Psoas muscle (tissue), 7 donors: ENCODE measurements at regions not wholly inside any gene's neighbourhood (a gene's known extent, or its start where the extent isn't known, plus 50 kb on each side); places are given as distances from the start of the nearest gene placed in this dataset.

ENCODE experiments used
- ATAC-seq, 4 donors: fragments of 200-7000 bp; cut with Tn5 transposase; one replicate each; pipeline ENCODE4 v1.9.1; 2020; ENCODE audit warnings: moderate library complexity in 3 of 4, mild to moderate bottlenecking in 2 of 4
- DNase-seq, 2 donors: peaks; one replicate each; pipeline ENCODE4 v3.0.0-alpha.2; 2020
- H3K27ac ChIP-seq: fragments of 200-600 bp; one replicate; pipeline ENCODE4 v1.8.0; 2022
- H3K27me3 ChIP-seq, 3 donors: fragments of 200-600 bp in 1 of 3; one replicate each; pipeline versions ENCODE4 v1.6.1 to v1.8.0; 2013 to 2022; ENCODE audit warnings: low read length in 2 of 3, mild to moderate bottlenecking in 2 of 3, moderate library complexity in 1 of 3; ENCODE audit not compliant: insufficient read depth in 3 of 3
- H3K36me3 ChIP-seq, 2 donors: fragments of 200-600 bp in 1 of 2; one replicate each; pipeline versions ENCODE4 v1.6.1 to v1.8.0; 2013 to 2022; ENCODE audit warnings: low read depth in 1 of 2, mild to moderate bottlenecking in 1 of 2, moderate library complexity in 1 of 2; ENCODE audit not compliant: insufficient read depth in 1 of 2
- H3K4me1 ChIP-seq: fragments of 200-600 bp; one replicate; pipeline ENCODE4 v1.8.0; 2022
- H3K4me3 ChIP-seq: fragments of 200-600 bp; one replicate; pipeline ENCODE4 v1.8.0; 2022; ENCODE audit warnings: mild to moderate bottlenecking
- H3K9me3 ChIP-seq: fragments of 200-600 bp; one replicate; pipeline ENCODE4 v1.8.0; 2022
- WGBS, 3 donors: extraction: QIAGEN DNeasy Blood & Tissue Kit; methylation state at CpG; one replicate each; pipeline versions ENCODE4 v1.1.6 to v1.1.7; 2013; 5-methylcytosine and 5-hydroxymethylcytosine counted together
- intact Hi-C, 2 donors: fragments of 100-400 bp; cut with DNase I; formaldehyde crosslinking; loops; one replicate each; pipeline versions ENCODE4 v1.11.0 to v1.14.2; 2022
- TF ChIP-seq, protein P1 (sequence below): fragments of 200-600 bp; IDR thresholded peaks from one replicate; pipeline ENCODE4 v1.8.0; 2022; ENCODE audit warnings: antibody characterized with exemption
- donor health status: healthy with polysubstance abuse.
- donor health status: DM: no; HTN: no; CAD: no; lungs with moderate emphysema.
- donor health status: Bipolar disorder and iron deficiency.
- donor health status: healthy.
- donor health status: DM: yes; HTN: yes; CAD: no.
- donor health status: DM: no; HTN: no; CAD: no.
- donor health status: DM: yes; HTN: yes; CAD: no.

DNA sequence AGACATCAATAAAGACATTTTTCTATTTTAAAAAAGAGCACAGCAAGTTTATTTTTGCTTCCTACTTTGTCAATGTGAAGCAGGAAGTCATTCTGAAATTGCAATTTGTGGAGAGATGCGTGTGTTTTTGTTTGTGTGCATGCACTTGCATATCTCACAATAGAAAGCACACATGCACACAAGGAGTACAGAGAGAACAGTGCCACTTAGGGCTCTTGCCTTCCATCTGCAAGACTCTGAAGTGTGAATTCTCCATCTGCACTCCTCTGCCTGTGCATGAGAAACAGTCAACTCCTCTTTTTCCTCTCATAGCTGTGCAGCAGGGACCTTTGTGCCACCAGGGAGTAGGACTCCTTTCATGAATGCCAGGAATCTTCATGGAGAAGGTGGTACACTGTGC is 316.3 kb upstream of the CNR1 start:
- intact Hi-C loops = no loop called here
- TF ChIP-seq, protein P1, sequence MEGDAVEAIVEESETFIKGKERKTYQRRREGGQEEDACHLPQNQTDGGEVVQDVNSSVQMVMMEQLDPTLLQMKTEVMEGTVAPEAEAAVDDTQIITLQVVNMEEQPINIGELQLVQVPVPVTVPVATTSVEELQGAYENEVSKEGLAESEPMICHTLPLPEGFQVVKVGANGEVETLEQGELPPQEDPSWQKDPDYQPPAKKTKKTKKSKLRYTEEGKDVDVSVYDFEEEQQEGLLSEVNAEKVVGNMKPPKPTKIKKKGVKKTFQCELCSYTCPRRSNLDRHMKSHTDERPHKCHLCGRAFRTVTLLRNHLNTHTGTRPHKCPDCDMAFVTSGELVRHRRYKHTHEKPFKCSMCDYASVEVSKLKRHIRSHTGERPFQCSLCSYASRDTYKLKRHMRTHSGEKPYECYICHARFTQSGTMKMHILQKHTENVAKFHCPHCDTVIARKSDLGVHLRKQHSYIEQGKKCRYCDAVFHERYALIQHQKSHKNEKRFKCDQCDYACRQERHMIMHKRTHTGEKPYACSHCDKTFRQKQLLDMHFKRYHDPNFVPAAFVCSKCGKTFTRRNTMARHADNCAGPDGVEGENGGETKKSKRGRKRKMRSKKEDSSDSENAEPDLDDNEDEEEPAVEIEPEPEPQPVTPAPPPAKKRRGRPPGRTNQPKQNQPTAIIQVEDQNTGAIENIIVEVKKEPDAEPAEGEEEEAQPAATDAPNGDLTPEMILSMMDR = no peak
- peaks cover 2% of the 10 kb centered on the region for H3K9me3 ChIP-seq
- no peak overlapping the region for H3K4me3 ChIP-seq
- WGBS, 3 donors = 64 to 71% (median 65%) methylated on average over 1 of the region's 1 CpG
- ATAC-seq (no peak), DNase-seq (no peak)
- H3K27me3 ChIP-seq = no peaks in the 10 kb centered on the region
- H3K36me3 ChIP-seq = no peaks in the 10 kb centered on the region
- no peak overlapping the region for H3K27ac ChIP-seq
- H3K4me1 ChIP-seq = no peaks in the 10 kb centered on the region

DNA sequence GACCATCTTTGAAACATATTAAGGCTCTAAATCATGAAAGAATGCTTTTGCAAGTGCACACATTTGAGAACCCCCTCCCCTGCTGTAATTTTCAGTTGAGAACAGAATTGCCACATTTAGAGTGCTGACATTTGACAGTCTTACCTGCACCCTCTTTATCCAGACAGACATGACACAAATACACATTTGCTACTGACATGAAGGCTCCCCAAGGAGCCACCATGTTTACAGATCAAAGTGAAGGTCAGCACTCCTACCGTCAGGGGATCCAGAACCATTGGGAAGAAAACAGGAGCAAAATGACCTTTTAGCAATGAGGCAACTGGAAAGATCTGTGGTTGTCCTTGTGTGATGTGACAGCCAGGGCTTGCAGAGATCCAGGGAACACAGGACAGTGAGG is 315.4 kb upstream of the CNR1 start:
- Histone ChIP-seq H3K4me3 (no peak overlapping the region), H3K9me3 (no peaks in the 10 kb centered on the region), H3K4me1 (no peaks in the 10 kb centered on the region), H3K27me3 (no peaks in the 10 kb centered on the region), H3K27ac (no peak overlapping the region), H3K36me3 (no peaks in the 10 kb centered on the region)
- intact Hi-C loops = no loop called here
- TF ChIP-seq, protein P1 = no peak
- DNase-seq (no peak), ATAC-seq (no peak)
- 52 to 59% (median 54%) methylated on average over 1 of the region's 1 CpG for WGBS, 3 donors

DNA sequence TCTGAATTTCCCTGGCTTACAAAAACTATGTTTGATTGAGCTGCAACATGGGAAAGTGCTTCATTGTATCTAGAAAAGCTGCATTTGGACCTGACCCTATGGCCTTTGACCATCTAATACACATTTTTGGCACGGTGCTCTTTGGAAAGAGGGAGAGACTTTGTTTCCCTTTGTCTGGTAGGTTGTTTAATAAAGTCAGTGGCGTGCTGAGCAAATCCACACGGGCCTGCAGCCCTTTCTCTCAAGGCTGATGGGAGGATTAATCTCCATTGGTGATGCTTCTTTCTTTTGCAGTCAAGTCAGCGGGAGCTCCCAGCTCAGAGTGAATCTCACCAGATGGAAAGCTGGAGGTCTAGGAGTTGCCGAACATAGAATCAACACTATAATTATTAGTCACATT is 314.7 kb upstream of the CNR1 start:
- Histone ChIP-seq H3K9me3 (no peaks in the 10 kb centered on the region), H3K4me3 (no peak overlapping the region), H3K36me3 (no peaks in the 10 kb centered on the region), H3K27me3 (no peaks in the 10 kb centered on the region), H3K4me1 (no peaks in the 10 kb centered on the region), H3K27ac (no peak overlapping the region)
- intact Hi-C loops = no loop called here
- WGBS, 3 donors = 70 to 82% (median 76%) methylated on average over 5 of the region's 5 CpGs
- ATAC-seq = no peak
- DNase-seq = no peak
- TF ChIP-seq, protein P1 = no peak

DNA sequence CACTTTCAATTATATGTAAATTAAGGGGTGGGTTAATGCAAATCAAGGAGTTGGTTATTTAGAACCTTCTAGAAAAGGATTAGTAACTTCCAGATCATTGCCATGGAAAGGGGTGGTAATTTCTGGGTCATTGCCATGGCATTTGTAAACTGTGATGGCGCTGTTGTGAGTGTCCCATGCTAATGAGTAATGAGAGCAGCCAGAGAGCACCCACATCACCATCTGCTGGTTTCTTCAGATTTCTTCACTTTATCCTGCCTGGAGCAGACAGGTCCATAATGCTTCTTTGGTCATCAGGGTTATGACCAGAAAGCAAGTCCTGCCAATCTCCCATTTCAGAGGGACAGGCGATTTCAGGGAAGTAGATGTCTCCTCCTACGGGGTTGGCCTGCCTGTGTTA is 311.3 kb upstream of the CNR1 start:
- Histone ChIP-seq H3K4me3 (no peak overlapping the region), H3K27ac (no peak overlapping the region), H3K4me1 (no peaks in the 10 kb centered on the region), H3K27me3 (no peaks in the 10 kb centered on the region), H3K36me3 (no peaks in the 10 kb centered on the region), H3K9me3 (no peaks in the 10 kb centered on the region)
- WGBS, 3 donors = 64 to 79% (median 67%) methylated on average over 3 of the region's 3 CpGs
- no peak for DNase-seq
- no peak for ATAC-seq
- TF ChIP-seq, protein P1 = no peak
- intact Hi-C loops = no loop called here

DNA sequence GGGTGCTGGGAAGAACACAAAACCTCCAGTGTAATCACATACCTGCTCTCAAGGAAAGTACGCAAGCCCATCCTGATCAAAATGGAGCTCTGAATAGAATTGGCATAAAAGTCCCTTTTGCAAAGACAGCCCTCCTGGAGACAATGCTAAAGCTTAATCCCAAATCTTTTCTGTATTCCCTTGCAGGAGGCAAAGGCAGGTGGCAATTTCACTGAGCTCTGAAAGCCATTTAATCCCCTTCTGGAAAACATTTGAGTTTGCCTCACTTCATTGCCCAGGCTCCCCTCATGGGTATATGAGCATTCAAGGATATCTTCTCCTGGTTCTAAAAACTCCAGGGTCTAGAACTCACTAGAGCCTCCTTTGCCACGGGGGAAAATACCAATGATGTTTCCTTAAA is 310.2 kb upstream of the CNR1 start:
- TF ChIP-seq, protein P1 = no peak
- DNase-seq (no peak), ATAC-seq (no peak)
- H3K27ac ChIP-seq = no peak overlapping the region
- 68 to 79% (median 72%) methylated on average over 2 of the region's 2 CpGs for WGBS, 3 donors
- no peaks in the 10 kb centered on the region for H3K27me3 ChIP-seq
- intact Hi-C loops = no loop called here
- no peak overlapping the region for H3K4me3 ChIP-seq
- H3K4me1 ChIP-seq = no peaks in the 10 kb centered on the region
- no peaks in the 10 kb centered on the region for H3K9me3 ChIP-seq
- H3K36me3 ChIP-seq = no peaks in the 10 kb centered on the region
